ENCODE measurements at regions not wholly inside any gene's neighbourhood (a gene's known extent, or its start where the extent isn't known, plus 50 kb on each side); places are given as distances from the start of the nearest gene placed in this dataset.
"Not testable (repeated sequence)": the region's sequence is repeated elsewhere in the genome, so short reads cannot be mapped to it uniquely, and the experiment has no call there.

DNA sequence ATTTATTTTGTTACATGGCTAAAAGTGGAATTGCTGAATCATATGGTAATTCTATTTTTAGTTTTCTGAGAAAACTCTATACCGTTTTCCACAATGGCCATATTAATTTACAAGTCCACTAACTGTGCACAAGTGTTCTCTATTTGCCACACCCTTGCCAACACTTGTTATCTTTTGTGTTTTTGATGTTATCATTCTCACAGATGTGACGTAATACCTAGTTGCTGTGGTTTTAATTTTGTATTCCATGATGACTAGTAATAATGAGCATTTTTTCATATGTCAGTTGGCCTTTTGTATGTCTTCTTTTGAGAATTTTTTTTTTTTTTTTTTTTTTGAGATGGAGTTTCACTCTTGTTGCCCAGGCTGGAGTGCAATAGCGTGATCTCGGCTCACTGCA is 164.2 kb upstream of the SPANXN4 start:
- TF ChIP-seq CTCF (IDR thresholded peaks at IDR 0.05; ENCODE audit: insufficient read depth, low read length, poor library complexity, severe bottlenecking), result no peak
- H3K4me3 ChIP-seq (replicated peaks; ENCODE audit: low read depth, low read length), result no peak overlapping the region
- no peak for DNase-seq (ENCODE audit: extremely low read depth, insufficient read length)
- no peaks in the 10 kb centered on the region for H3K27me3 ChIP-seq (replicated peaks; ENCODE audit: control insufficient read depth, insufficient read depth, low read length)
- no peaks in the 10 kb centered on the region for H3K36me3 ChIP-seq (ENCODE audit: control insufficient read depth, insufficient read depth, low read length)

DNA sequence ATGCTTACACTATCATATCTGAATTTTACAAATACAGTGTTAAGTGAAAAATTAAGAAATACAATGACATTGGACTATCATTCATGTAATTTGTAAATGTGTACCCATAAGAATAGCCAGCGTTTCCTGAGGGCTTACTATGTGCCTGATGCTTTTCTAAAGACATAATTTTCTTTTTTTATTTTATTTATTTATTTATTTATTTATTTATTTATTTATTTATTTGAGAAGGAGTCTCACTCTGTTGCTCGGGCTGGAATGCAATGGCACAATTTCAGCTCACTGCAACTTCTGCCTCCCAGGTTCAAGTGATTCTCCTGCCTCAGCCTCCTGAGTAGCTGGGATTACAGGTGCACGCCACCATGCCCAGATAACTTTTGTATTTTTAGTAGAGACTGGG is 159.5 kb upstream of the SPANXN4 start:
- DNase-seq (ENCODE audit: extremely low read depth, insufficient read length); H3K27me3 ChIP-seq (replicated peaks; ENCODE audit: control insufficient read depth, insufficient read depth, low read length); H3K4me3 ChIP-seq (replicated peaks; ENCODE audit: low read depth, low read length); H3K36me3 ChIP-seq (ENCODE audit: control insufficient read depth, insufficient read depth, low read length): not testable (repeated sequence)

DNA sequence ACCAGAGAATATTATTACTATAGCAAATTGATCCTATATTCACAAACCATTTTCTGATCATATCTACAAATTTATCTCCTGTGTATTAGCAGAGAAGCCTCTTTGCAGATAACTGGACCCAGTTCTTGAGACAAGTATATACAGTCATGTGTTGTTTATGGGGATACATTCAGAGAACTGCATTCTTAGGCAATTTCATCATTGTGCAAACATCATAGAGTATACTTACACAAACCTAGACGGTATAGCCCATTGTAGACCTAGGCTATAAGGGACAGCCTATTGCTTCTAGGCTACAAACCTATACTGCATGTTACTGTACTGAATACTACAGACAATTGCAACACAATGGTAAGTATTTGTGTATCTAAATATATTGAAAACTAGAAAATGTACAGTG is 152.5 kb upstream of the SPANXN4 start:
- no peak for TF ChIP-seq CTCF (IDR thresholded peaks at IDR 0.05; ENCODE audit: insufficient read depth, low read length, poor library complexity, severe bottlenecking)
- no peaks in the 10 kb centered on the region for H3K27me3 ChIP-seq (replicated peaks; ENCODE audit: control insufficient read depth, insufficient read depth, low read length)
- no peaks in the 10 kb centered on the region for H3K36me3 ChIP-seq (ENCODE audit: control insufficient read depth, insufficient read depth, low read length)
- no peak for DNase-seq (ENCODE audit: extremely low read depth, insufficient read length)
- H3K4me3 ChIP-seq (replicated peaks; ENCODE audit: low read depth, low read length), result no peak overlapping the region

DNA sequence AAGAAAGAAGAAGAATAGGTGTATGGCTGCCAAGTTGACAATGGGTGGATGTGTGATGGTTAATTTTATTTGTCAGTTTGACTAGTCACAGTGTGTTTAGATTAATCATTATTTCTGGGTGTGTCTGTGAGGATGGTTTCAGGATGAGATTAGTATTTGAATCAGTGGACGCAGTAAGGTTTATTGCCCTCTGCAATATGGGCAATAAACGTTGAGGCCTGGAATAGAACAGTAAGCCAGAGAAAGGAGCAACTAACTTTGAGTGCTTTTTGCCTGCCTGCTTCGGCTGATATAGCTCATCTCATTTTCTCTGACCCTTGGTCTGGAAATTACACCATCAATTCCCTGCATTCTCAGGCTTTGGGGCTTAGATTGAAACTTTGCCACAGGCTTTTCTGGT is 140.8 kb upstream of the SPANXN4 start:
- Histone ChIP-seq H3K27me3 (replicated peaks; ENCODE audit: control insufficient read depth, insufficient read depth, low read length) (no peaks in the 10 kb centered on the region), H3K4me3 (replicated peaks; ENCODE audit: low read depth, low read length) (no peak overlapping the region), H3K36me3 (ENCODE audit: control insufficient read depth, insufficient read depth, low read length) (no peaks in the 10 kb centered on the region)
- no peak for DNase-seq (ENCODE audit: extremely low read depth, insufficient read length)
- TF ChIP-seq CTCF (IDR thresholded peaks at IDR 0.05; ENCODE audit: insufficient read depth, low read length, poor library complexity, severe bottlenecking), result no peak

DNA sequence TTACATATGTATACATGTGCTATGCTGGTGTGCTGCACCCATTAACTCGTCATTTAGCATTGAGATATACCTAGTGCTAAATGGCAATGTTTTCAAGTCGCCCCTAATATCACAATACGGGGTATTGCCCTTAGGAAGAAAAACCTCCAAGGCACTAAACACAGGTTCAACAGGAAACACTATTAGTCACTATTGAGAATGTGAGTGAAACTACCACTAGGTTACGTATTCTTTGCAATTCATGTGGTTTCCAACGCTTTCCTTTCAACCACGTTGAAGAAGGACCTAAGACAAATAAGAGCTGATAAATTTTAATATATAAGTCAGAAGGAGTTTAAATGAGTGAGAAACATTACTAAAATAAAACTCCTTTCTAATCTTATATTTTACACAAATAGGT is 134.7 kb upstream of the SPANXN4 start:
- TF ChIP-seq CTCF (IDR thresholded peaks at IDR 0.05; ENCODE audit: insufficient read depth, low read length, poor library complexity, severe bottlenecking), result no peak
- Histone ChIP-seq H3K4me3 (replicated peaks; ENCODE audit: low read depth, low read length) (no peak overlapping the region), H3K27me3 (replicated peaks; ENCODE audit: control insufficient read depth, insufficient read depth, low read length) (no peaks in the 10 kb centered on the region), H3K36me3 (ENCODE audit: control insufficient read depth, insufficient read depth, low read length) (no peaks in the 10 kb centered on the region)
- DNase-seq (ENCODE audit: extremely low read depth, insufficient read length), result no peak

- no peak for TF ChIP-seq CTCF (IDR thresholded peaks at IDR 0.05; ENCODE audit: insufficient read depth, low read length, poor library complexity, severe bottlenecking)
- H3K36me3 ChIP-seq (ENCODE audit: control insufficient read depth, insufficient read depth, low read length), result no peaks in the 10 kb centered on the region
- no peak for DNase-seq (ENCODE audit: extremely low read depth, insufficient read length)
- no peaks in the 10 kb centered on the region for H3K27me3 ChIP-seq (replicated peaks; ENCODE audit: control insufficient read depth, insufficient read depth, low read length)
- H3K4me3 ChIP-seq (replicated peaks; ENCODE audit: low read depth, low read length), result no peak overlapping the region
Observed at GRCh38 chrX:142898164-142898563, 127.6 kb upstream of the SPANXN4 start.

All from GM06990 (cell line).